Bronchial epithelial cell (primary cell): ENCODE measurements at regions not wholly inside any gene's neighbourhood (a gene's known extent, or its start where the extent isn't known, plus 50 kb on each side); places are given as distances from the start of the nearest gene placed in this dataset.
A peak's percentile ranks its signal among the peaks of the same experiment; 100 is the strongest.

ENCODE experiments used
- DNase-seq: peaks from one replicate; pipeline ENCODE4 v3.0.0-alpha.2; 2010; ENCODE audit warnings: low read depth
- FAIRE-seq: peaks from 2 replicates; lab custom pipeline; 2011; peaks lifted over from hg19 to GRCh38; lab: Jason Lieb, UNC
- H3K27me3 ChIP-seq: 2 replicates; pipeline ENCODE4 v1.5.1; 2011; ENCODE audit warnings: low read length; ENCODE audit not compliant: control insufficient read depth, insufficient read depth
- H3K36me3 ChIP-seq: 2 replicates; pipeline ENCODE4 v1.5.1; 2011; ENCODE audit warnings: low read length; ENCODE audit not compliant: control insufficient read depth, insufficient read depth
- H3K4me3 ChIP-seq: 2 replicates; pipeline ENCODE4 v1.5.1; 2011; ENCODE audit warnings: mild to moderate bottlenecking, low read depth, low read length, control low read depth
- CTCF ChIP-seq: IDR thresholded peaks from 2 replicates; pipeline ENCODE4 v1.5.1; 2011; ENCODE audit warnings: mild to moderate bottlenecking, moderate library complexity, low read length, control low read depth, inconsistent platforms; ENCODE audit not compliant: insufficient read depth, severe bottlenecking

DNA sequence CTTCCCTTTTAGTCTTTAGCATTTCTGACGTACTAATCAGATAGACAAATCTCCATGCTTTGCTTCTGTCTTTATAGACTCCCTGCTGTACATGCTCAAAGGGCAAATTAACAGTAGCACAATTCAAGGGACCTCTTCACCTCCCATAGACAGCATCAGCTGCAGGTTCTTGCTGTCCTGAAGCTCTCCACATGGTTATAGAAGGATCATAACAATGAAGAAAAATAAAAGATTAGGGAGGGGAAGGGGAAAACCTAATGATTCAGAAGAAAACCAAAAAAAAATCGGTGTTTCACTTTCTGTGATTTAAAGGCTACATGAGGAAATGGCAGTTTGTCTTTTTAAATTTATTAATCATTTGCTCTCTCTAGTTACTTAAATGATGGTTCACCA, 155.5 kb downstream of the PTCSC3 start:
- no peak for DNase-seq
- Histone ChIP-seq H3K27me3 (no peaks in the 10 kb centered on the region), H3K36me3 (no peaks in the 10 kb centered on the region), H3K4me3 (no peak overlapping the region)
- no peak for FAIRE-seq
- no peak for TF ChIP-seq CTCF

DNA sequence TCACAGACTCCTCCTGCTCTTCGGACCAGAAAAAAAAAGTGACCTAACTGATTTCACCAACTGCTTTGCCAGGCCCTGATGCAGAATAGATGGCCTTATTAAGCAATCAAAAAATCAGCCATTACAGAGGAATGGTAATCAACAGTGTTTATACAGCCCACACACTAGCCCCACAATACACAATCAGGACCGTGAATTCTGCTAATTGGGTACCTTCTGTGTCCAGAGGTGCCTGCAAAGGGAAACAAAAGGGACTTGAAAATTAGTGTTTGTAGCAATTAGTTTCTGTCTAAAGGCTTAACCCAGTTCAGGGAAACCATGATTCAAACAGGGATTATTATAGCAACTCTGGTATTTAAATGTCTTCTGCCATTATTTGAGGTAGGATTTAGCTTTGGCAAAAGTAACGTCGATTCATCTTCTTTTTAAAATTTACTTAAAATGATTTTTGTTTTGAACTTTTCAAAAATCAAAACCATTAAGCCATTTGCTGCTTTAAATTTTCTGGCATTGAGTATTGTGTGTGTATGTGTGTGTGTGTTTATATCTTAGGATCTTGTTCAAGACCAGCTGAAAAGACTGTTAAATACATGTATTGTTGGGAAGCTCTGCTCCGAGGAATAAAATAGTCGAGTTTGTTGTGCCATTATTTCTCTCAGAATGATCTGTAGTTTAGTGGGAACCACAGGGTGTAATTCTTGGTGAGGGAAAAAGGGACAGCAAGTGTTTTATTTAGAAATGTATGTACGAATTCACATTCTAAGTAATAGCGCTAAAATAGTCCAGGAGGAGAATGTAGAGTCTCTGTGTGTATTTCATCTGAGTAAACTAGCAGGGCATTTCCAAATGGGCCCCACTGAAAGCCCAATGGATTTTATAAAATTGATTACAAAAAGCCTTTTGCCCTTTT, 156.1 kb downstream of the PTCSC3 start:
- Histone ChIP-seq H3K27me3 (no peaks in the 10 kb centered on the region), H3K4me3 (no peak overlapping the region), H3K36me3 (no peaks in the 10 kb centered on the region)
- DNase-seq (no peak), FAIRE-seq (no peak)
- TF ChIP-seq CTCF = no peak

DNA sequence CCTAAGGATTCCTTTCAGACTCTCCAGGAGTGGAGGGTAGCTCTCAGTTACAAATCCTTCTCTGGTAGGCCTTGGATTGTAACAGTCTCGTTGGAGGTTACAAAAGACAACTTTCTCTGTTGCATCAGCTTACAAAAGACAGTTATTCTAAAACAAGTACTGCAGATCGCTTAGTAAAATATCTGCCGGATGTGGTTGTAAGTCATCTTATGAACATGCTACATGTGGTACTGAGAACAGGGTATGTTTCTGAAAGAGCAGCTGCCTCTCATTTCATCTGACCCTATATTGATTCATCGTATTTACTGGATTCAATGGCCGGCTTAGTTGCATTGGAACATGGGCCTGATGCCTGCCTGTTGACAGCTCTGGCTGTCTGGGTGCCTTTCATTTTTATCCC, 157.4 kb downstream of the PTCSC3 start:
- TF ChIP-seq CTCF = no peak
- Histone ChIP-seq H3K27me3 (no peaks in the 10 kb centered on the region), H3K36me3 (no peaks in the 10 kb centered on the region), H3K4me3 (no peak overlapping the region)
- DNase-seq (no peak), FAIRE-seq (no peak)

DNA sequence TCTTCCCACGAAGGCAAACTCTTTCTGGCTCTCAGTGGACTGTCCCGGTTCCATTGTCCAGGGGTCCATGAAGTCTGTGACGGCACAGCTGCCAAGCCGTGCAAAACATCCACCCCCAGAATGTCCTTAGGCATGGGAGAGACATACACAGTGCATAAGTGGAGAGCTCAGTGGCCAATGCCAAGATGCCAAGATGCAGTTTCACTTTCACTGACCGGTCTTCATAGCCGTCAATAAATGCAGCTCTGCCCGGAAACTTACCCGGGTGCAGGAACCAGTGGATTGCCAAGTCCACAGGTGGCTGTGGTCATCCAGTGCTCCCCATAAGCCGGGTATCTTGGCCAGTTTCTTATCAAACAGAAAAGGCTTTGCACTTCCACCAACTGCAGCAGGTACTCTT, 162.3 kb downstream of the PTCSC3 start:
- Histone ChIP-seq H3K4me3 (no peak overlapping the region), H3K27me3 (no peaks in the 10 kb centered on the region), H3K36me3 (no peaks in the 10 kb centered on the region)
- no peak for DNase-seq
- FAIRE-seq = peak; percentile 75
- TF ChIP-seq CTCF = no peak

GRCh38 chr14:36013483-36013882, 163.0 kb downstream of the PTCSC3 start:
- Histone ChIP-seq H3K36me3 (no peaks in the 10 kb centered on the region), H3K27me3 (no peaks in the 10 kb centered on the region), H3K4me3 (no peak overlapping the region)
- FAIRE-seq (no peak), DNase-seq (no peak)
- TF ChIP-seq CTCF = no peak
